ENCODE measurements at regions not wholly inside any gene's neighbourhood (a gene's known extent, or its start where the extent isn't known, plus 50 kb on each side); places are given as distances from the start of the nearest gene placed in this dataset.
"Not testable (repeated sequence)": the region's sequence is repeated elsewhere in the genome, so short reads cannot be mapped to it uniquely, and the experiment has no call there.

DNA sequence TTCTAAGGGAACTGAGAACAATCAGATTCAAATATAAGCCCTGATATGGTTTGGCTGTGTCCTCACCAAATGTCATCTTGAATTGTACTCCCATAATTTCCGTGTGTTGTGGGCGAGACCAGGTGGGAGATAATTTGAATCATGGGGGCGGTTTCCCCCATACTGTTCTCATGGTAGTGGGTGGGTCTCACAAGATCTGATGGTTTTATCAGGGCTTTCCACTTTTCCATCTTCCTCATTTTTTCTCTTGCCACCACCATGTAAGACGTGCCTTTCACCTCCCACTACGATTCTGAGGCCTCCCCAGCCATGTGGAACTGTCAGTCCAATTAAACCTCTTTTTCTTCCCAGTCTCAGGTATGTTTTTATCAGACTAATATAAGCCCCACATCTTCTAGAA, 217.8 kb downstream of the ACKR3 start:
- TF ChIP-seq CTCF (IDR thresholded peaks at IDR 0.05; ENCODE audit: poor library complexity); EZH2 (IDR thresholded peaks at IDR 0.05; ENCODE audit: borderline replicate concordance): not testable (repeated sequence)
